GM21447 (cell line): ENCODE measurements at regions not wholly inside any gene's neighbourhood (a gene's known extent, or its start where the extent isn't known, plus 50 kb on each side); places are given as distances from the start of the nearest gene placed in this dataset.

ENCODE experiments used
- ATAC-seq: cut with Tn5 transposase; IDR thresholded peaks from one replicate; pipeline ENCODE4 v1.9.1; 2021; ENCODE audit not compliant: unreplicated experiment

- ATAC-seq, result no peak
Measured at GRCh38 chr6:10051283-10051682, 363.6 kb downstream of the TFAP2A start.

DNA sequence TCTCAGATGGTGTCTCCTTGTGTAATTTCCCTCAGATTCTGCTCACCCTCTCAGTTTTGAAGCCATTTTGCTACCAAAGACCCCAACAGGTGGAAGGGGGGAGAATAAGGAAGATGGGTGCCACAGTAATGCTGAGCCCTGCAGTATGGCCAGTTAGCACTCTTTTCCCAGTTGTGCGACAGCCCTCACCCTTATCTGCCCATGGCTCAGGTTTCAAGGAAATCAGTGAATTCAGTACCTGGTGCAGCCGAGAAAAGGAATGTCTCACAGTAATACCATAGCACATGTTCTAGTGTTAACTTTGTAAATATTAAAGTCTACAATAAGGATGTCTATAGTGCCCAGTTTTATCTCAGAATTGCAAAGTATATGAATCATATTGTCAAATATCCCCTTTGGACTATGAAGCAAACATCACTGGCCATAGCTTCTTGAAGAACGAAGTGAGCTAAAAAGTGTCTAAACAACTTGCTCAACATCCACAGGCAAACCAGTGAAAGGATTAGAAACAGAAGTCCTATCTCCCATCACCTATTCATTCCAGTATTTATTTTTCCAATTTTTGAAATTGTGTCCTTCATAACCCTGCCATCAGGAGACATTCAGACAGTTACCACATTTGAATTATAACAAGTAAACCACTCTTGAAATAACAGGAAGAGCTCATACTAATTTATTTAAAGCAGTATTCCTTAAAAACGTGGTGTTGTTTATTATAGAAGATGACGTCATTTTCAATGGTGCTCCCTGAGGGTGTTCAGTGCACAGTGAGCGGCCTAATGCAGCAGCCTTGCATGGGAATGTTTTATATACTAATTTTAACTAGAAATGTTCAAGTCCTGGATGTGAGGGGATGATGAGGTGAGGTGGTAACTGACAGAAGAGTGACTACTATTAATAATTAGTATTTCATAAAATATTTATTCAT lies 366.2 kb downstream of the TFAP2A start:
- no peak for ATAC-seq

DNA sequence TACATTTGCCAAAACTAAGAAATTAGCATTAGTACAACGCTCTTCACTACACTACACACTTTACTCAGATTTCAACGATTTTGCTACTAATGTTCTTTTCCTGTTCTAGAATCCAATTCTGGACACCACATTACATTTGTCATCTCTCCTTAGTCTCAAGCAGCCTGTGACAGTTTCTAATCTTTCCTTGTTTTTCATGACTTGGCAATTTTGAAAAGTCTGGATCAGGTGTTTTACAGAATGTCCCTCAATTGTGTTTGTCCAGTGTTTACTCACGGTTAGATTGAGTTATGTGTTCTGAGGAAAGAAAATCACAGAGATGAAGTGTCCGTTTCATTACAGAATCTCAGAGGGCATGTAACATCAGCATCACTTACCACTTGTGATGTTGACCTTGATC lies 372.6 kb downstream of the TFAP2A start:
- no peak for ATAC-seq

DNA sequence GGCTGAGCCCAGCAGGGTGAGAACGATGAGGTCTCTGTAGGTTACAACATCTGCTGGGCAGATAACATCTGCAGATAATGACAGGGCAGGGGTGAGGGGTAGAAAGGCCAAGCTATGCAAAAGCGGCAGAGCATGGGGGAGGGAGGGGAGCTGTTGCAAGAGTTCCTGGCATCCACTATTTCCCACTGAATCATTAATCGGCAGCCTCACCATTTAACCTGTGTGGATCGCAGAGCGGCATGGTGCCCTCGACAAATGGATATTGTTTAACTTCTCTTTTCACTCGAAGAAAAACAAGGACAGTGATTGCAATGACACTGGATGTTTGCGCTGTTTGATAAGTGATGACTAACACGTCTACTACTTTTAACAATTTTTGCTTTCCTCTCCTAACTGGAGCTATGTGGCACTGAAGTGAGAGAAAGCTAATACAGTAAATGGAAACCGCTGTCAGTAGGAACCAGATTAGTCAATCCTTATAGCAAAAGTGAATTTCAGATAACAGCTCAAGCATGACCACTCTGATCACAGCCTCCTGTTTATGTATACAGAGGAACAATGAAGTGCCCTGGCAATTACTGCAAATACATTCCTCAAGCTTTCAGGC lies 381.5 kb downstream of the TFAP2A start:
- no peak for ATAC-seq

DNA sequence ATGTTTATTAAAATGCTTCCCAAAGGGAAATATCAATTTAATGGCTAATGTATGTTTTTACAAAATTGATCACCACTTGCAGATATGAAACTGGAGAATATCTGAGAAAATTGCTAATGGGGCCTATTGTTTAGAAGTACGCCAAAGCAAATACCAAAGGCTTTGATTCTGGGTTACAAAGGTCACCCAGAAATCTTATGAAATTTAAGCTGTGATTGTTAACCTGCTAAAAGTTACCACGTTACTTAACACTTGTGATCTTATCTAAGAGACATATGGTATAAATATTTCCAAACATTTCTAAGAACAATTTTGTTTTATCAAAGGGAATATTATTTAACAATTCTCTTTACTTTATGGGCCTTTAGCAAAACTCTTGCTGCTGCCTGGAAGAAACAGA lies 383.3 kb downstream of the TFAP2A start:
- no peak for ATAC-seq

GRCh38 chr6:10030942-10031537 lies 383.8 kb downstream of the TFAP2A start:
- no peak for ATAC-seq

- no peak for ATAC-seq
Measured at GRCh38 chr6:10028222-10028621, 386.7 kb downstream of the TFAP2A start.

DNA sequence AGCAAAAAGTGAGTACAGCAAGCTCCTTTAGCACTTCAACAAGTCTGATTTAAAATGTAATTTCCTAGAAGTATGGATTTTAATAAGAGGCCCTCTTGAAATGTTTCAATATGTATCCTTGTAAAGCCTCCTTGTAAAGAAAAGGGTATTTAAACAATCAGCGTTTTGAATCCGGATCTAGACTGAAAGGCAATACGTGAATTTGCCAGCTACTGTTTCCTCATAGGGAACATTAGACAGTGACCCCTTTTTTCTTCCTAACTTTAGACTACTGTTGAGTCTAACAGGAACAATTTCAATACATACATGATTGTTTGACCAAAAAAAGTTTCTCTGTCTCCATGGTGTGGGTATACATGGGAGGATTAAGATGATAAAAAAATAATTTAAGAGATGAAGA lies 395.0 kb downstream of the TFAP2A start:
- no peak for ATAC-seq

GRCh38 chr6:10014557-10014956 lies 400.3 kb downstream of the TFAP2A start:
- ATAC-seq, result no peak

DNA sequence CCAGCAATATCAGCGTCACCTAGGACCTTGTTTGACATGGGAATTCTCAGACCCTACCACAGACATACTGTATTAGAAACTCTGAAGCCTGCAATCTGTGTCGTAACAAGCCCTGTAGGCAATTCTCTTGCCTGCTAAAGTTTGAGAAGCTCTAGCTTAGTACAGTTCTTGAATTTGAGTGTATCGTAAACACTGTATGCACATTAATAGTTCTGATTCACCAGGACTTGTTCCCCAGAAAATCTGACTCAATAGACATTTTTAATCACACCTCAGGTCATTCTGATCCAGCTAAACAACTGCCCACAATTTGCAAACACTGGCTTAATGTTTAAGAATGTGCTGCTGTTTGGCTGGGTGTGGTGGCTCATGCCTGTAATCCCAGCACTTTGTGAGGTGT lies 414.3 kb downstream of the TFAP2A start:
- no peak for ATAC-seq

DNA sequence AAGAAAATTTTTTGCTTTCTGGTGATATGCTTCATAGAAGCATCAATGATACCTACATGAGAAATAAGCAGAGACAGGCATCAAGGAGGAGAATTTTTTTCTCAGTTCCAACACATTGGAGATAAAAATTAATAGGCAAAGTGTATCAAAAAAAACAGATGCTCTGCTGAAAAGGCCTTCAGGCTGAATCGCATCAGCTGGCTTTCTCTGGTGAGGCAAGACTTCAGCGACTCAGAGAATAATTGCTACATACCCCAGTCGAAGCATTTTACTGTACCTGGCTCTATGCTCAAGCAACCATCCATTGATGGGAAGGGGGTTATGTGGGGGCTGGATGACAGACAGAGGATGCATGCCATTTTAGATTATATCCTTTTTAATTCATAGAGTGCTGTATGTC lies 415.1 kb downstream of the TFAP2A start:
- ATAC-seq, result no peak

GRCh38 chr6:9986273-9986672 lies 428.6 kb downstream of the TFAP2A start:
- ATAC-seq, result no peak

DNA sequence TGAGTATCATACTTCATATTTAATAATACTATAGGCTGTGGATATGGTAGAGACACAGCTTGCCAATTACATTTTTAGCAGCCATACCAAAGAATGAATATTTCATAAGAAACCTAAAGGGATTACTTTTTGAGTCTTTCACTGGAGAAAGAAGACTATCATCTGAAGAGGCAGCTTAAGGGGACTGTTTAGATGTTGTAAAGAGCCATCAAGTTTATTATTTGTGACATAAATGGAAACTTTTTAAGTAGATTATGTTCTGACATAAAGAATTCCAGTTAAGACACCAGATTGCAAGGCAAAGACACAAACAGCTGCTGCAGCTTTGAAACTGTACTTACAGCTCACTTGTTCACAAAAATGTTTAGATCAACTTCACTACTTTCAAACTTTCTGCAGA lies 429.4 kb downstream of the TFAP2A start:
- ATAC-seq, result no peak

DNA sequence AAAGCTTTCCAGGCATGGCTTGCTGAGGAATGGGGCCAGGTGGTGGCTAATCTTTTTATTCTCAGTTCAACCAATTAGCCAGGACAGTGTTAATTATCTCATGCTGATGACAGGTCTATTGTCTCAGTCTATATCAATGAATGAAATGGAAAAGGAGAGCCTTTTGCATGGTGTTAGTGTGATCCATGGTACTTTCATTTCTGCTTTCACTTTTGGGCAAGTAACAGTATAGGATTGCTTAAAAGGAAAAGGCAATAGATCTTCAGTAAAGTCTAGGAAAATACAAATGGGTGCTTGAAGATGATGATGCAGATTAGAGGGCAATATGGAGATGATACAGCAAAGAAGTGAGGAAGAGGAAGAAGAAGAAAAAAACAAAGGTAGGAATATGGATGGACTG lies 430.3 kb downstream of the TFAP2A start:
- no peak for ATAC-seq

DNA sequence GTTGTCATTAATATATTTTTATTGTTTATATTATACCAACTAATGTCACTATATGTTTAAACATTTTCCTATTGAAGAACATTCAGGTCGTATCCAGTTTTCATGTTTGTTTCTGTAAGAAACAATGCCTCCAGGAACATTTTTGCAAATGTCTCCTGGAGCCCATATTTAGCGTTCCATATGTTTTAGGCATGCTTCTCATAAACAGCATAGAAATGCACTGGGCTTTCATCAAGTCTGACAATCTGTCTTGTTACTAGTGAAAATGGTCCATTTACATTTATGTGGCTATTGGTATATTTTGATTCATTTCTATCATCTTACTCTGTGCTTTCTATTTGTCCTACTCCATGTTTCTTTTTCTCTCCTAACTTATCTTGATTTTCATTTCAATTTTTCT lies 431.7 kb downstream of the TFAP2A start:
- no peak for ATAC-seq

DNA sequence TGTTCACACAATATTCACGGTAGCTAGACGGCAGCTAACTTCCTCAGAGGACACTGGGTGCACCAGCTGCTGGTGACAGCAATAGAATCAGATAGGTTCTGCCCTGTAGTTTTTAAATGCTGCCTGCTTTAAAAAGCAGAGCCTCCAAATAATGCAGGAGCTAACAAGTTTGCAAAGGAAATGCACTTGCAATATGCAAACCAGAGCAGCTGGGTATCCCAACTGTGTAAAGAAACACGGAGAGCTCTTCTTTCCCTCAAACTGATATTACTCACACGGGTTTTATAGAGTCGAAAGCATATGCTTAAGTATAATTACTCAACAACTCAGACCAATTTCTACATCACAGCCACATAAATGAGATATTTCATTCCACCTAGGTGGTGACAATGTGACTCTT lies 432.7 kb downstream of the TFAP2A start:
- no peak for ATAC-seq

DNA sequence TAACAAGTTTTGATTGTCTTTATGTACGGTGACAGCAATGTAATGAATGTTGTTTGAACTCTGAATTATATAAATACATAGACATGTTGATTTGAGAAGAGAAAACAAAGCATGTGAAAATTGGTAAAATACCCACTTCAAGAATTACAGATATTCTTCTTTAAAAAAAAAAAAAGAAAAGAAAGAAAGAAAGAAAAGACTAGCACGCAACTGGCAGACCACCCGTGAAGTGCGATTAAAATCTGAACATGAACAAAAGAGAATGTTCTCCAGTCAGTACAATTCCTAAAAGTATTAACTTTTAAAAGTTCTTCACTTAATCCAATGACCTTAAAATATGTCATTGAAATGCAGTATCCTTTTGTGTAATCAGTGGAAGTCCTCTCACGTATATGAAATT lies 434.9 kb downstream of the TFAP2A start:
- ATAC-seq, result no peak

GRCh38 chr6:9978480-9978879 lies 436.4 kb downstream of the TFAP2A start:
- ATAC-seq, result no peak

GRCh38 chr6:9977411-9977810 lies 437.5 kb downstream of the TFAP2A start:
- ATAC-seq, result no peak

GRCh38 chr6:9961646-9962045 lies 453.2 kb downstream of the TFAP2A start:
- no peak for ATAC-seq

DNA sequence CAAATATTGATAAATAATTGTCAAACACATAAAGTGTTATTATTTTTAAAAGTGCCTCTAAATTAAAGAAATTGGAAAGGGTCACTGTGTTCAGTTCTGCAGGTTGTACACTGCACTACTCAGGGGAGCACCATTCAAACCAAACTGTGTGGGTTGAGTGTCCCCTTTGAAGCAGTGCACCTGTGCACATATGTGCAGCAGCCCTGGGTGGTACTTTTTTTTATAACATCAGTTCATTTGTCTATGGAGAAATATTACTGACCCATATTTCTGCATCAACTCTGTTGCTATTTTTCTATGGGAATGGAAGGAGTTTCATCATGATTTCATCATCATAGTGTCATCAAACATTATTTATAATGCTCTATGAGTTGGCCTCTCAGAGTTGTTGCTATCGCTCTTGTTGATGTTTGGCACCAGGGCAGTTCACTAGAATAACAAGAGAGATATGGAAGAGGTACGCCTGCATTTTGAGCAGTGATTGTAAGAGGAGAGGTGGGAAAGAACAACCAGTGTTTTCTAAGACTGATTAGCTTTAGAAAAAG lies 457.6 kb downstream of the TFAP2A start:
- ATAC-seq, result no peak

DNA sequence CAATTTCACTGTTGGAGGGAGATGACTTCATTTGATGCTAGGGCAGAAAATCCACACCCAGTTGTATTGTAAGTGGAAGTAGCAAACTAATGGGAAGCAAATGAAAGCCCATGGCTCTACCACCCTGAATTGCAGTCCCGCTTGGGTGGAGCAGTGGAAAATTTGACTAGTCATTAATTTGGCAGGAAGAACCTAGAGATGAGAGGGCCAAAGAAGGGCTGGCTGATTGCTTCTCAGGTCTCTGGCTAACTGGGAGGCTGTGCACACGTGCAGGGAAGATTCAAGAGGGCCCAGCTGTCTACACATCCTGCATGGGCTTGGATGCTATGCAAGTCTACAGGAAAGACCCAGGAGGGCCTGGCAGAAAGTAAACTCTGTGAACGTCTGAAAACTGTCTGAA lies 466.2 kb downstream of the TFAP2A start:
- ATAC-seq, result no peak
